ENCODE measurements at regions not wholly inside any gene's neighbourhood (a gene's known extent, or its start where the extent isn't known, plus 50 kb on each side); places are given as distances from the start of the nearest gene placed in this dataset.

DNA sequence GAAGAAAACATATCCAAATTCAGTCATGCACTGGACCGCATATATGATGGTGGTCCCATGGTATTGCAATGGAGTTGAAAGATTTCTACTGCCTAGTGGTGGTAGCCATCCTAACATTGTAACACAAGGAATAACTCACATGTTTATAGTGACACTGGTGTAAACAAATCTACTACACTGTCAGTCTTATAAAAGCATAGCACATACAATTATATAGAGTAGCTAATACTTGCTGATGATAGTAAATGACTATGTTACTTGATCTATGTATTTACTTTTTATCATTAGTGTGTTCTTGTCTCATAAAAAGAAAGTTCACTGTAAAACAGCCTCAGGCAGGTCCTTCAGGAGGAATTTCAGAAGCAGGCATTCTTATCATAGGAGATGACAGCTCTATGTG lies 96.0 kb upstream of the CDIN1 start:
- TF ChIP-seq, protein P1, sequence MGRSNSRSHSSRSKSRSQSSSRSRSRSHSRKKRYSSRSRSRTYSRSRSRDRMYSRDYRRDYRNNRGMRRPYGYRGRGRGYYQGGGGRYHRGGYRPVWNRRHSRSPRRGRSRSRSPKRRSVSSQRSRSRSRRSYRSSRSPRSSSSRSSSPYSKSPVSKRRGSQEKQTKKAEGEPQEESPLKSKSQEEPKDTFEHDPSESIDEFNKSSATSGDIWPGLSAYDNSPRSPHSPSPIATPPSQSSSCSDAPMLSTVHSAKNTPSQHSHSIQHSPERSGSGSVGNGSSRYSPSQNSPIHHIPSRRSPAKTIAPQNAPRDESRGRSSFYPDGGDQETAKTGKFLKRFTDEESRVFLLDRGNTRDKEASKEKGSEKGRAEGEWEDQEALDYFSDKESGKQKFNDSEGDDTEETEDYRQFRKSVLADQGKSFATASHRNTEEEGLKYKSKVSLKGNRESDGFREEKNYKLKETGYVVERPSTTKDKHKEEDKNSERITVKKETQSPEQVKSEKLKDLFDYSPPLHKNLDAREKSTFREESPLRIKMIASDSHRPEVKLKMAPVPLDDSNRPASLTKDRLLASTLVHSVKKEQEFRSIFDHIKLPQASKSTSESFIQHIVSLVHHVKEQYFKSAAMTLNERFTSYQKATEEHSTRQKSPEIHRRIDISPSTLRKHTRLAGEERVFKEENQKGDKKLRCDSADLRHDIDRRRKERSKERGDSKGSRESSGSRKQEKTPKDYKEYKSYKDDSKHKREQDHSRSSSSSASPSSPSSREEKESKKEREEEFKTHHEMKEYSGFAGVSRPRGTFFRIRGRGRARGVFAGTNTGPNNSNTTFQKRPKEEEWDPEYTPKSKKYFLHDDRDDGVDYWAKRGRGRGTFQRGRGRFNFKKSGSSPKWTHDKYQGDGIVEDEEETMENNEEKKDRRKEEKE (IDR thresholded peaks at IDR 0.05): no peak
- TF ChIP-seq, protein P2, sequence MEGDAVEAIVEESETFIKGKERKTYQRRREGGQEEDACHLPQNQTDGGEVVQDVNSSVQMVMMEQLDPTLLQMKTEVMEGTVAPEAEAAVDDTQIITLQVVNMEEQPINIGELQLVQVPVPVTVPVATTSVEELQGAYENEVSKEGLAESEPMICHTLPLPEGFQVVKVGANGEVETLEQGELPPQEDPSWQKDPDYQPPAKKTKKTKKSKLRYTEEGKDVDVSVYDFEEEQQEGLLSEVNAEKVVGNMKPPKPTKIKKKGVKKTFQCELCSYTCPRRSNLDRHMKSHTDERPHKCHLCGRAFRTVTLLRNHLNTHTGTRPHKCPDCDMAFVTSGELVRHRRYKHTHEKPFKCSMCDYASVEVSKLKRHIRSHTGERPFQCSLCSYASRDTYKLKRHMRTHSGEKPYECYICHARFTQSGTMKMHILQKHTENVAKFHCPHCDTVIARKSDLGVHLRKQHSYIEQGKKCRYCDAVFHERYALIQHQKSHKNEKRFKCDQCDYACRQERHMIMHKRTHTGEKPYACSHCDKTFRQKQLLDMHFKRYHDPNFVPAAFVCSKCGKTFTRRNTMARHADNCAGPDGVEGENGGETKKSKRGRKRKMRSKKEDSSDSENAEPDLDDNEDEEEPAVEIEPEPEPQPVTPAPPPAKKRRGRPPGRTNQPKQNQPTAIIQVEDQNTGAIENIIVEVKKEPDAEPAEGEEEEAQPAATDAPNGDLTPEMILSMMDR (IDR thresholded peaks at IDR 0.05 in 2 of 3, conservative IDR thresholded peaks at IDR 0.05 in 1 of 3; ENCODE audit: control insufficient read depth in 2 of 3, extremely low read depth in 1 of 3, insufficient read depth in 1 of 3, low read depth in 3 of 3, low read length in 3 of 3): no peak
- no peak for TF ChIP-seq IRF4 (IDR thresholded peaks at IDR 0.05; ENCODE audit: low read depth, low read length)
- no peak for TF ChIP-seq POLR2A (IDR thresholded peaks at IDR 0.05; ENCODE audit: low read depth, low read length)
- TF ChIP-seq EZH2 (IDR thresholded peaks at IDR 0.05; ENCODE audit: borderline replicate concordance, control insufficient read depth, low read depth, low read length): no peak
- TF ChIP-seq, protein P3, sequence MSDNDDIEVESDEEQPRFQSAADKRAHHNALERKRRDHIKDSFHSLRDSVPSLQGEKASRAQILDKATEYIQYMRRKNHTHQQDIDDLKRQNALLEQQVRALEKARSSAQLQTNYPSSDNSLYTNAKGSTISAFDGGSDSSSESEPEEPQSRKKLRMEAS (IDR thresholded peaks at IDR 0.05; ENCODE audit: low read depth, low read length): no peak

All from GM12878 (cell line).